Hepatocyte (in vitro differentiated cells): ENCODE measurements at regions not wholly inside any gene's neighbourhood (a gene's known extent, or its start where the extent isn't known, plus 50 kb on each side); places are given as distances from the start of the nearest gene placed in this dataset.

Experiments
- EZH2phosphoT487 ChIP-seq: fragments of 200-600 bp; sonication (generic); IDR thresholded peaks from one replicate; pipeline ENCODE4 v1.6.1; 2018; ENCODE audit warnings: antibody characterized with exemption, mild to moderate bottlenecking, low read depth, moderate library complexity; ENCODE audit not compliant: unreplicated experiment, severe bottlenecking
- TF ChIP-seq, protein P1 (sequence below): fragments of 200-600 bp; sonication (generic); IDR thresholded peaks from 2 replicates; pipeline ENCODE4 v1.5.1; 2016; ENCODE audit warnings: antibody characterized with exemption, mild to moderate bottlenecking; ENCODE audit not compliant: poor library complexity

DNA sequence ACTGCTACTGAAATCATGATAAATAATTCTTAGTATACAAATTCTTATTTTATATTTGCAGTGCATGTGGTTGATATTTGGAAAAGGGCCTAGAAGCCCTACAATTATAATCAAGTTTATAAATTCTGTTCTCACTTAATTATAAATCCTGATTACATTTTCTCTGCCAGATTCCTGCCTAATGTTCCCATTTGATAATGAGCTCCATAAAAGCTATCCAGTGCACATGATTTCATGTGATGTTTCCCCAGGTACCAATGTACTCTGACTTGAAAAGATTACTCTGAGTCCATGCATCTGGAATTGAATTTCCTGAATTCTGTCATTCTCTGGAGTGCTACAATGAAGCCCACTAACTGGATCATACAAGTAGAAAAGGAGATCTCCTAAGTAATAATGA, 292.2 kb downstream of the FRK start:
- TF ChIP-seq, protein P1, sequence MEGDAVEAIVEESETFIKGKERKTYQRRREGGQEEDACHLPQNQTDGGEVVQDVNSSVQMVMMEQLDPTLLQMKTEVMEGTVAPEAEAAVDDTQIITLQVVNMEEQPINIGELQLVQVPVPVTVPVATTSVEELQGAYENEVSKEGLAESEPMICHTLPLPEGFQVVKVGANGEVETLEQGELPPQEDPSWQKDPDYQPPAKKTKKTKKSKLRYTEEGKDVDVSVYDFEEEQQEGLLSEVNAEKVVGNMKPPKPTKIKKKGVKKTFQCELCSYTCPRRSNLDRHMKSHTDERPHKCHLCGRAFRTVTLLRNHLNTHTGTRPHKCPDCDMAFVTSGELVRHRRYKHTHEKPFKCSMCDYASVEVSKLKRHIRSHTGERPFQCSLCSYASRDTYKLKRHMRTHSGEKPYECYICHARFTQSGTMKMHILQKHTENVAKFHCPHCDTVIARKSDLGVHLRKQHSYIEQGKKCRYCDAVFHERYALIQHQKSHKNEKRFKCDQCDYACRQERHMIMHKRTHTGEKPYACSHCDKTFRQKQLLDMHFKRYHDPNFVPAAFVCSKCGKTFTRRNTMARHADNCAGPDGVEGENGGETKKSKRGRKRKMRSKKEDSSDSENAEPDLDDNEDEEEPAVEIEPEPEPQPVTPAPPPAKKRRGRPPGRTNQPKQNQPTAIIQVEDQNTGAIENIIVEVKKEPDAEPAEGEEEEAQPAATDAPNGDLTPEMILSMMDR, result no peak
- no peak for TF ChIP-seq EZH2phosphoT487
